ENCODE measurements at regions not wholly inside any gene's neighbourhood (a gene's known extent, or its start where the extent isn't known, plus 50 kb on each side); places are given as distances from the start of the nearest gene placed in this dataset.

DNA sequence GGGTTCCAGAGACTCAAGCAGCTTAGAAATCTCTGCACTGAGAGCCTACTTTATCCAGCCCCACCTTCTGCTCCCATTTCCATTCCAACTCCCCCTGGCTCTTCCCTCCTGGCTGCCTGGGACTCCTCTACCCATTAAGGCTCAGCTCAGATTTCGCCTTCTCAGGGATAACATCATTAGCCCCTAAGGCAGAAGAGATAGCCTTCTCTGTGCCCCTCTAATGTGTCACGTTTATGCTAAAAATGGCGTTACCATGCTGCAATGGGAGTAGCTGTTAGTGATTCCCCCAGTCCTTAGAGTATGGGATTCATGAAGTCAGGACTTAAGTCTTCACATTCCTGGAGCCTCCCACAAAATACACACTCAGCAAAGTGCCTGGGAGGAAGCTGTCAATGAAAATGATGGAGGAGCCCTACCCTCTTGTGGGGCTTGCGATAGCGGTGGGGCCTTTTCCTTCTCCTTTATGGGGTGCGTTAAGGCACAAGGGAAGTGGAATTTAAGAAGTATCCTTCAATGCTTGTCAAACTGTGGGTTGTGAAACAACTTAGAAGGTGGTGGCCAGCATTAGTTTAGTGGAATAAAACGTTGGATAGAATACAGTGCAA is 144.7 kb upstream of the COPS8 start:
- POLR2A ChIA-PET: no interaction called here
- no peak for DNase-seq
- CTCF ChIA-PET: no interaction called here
- H3K9me3 ChIP-seq (ENCODE audit: control insufficient read depth in 2 of 3, low read length in 3 of 3): no peaks in the 10 kb centered on the region
- intact Hi-C loops (cut with micrococcal nuclease): no loop called here
- peak; percentile 31 for ATAC-seq
- no peak overlapping the region for H3K27ac Mint-ChIP-seq
- H3K36me3 ChIP-seq (ENCODE audit: control insufficient read depth in 2 of 3, insufficient read depth in 3 of 3, low read length in 3 of 3): no peaks in the 10 kb centered on the region
- no peak overlapping the region for H3K4me3 Mint-ChIP-seq
- peaks cover 0 to 10% (median 0%) of the 10 kb centered on the region in 5 donors for H3K27me3 Mint-ChIP-seq
- no peaks in the 10 kb centered on the region for H3K4me1 ChIP-seq (ENCODE audit: control insufficient read depth in 2 of 2, insufficient read depth in 2 of 2, low read length in 2 of 2)
- H3K27me3 ChIP-seq (ENCODE audit: control insufficient read depth in 2 of 2, insufficient read depth in 2 of 2, low read length in 2 of 2): no peaks in the 10 kb centered on the region
- H3K4me1 Mint-ChIP-seq: peaks cover 0 to 2% (median 0%) of the 10 kb centered on the region in 7 donors
- H3K36me3 Mint-ChIP-seq: no peaks in the 10 kb centered on the region
- no peak overlapping the region for H3K4me3 ChIP-seq (ENCODE audit: low read length)
- H3K9me3 Mint-ChIP-seq: no peaks in the 10 kb centered on the region
- H3K27ac ChIP-seq (ENCODE audit: low read depth, low read length): no peak overlapping the region

DNA sequence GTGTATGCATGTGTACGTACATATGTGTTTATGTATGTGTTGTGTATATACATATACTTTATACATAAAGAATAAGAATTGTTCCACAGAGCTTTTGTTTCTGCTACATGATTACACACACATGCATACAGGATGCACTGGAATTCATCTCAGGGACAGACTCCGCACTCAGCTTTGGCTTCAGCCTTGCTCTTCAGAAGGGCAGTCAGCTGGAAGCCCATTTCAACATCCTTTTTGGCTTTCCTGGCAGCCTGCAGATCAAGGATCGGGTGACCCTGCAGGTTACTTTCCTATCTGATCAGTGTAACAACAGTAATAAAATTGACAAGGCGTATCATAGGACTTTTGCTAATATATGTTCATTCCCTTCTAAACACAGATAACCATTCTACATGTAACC is 144.1 kb upstream of the COPS8 start:
- no peak overlapping the region for H3K27ac ChIP-seq (ENCODE audit: low read depth, low read length)
- intact Hi-C loops (cut with micrococcal nuclease): no loop called here
- Mint-ChIP-seq H3K36me3 (no peaks in the 10 kb centered on the region), H3K4me3 (no peak overlapping the region), H3K4me1 (peaks cover 0 to 2% (median 0%) of the 10 kb centered on the region in 7 donors), H3K27ac (peak overlapping the region in 1 of 9 donors; percentile 18), H3K27me3 (peaks cover 0 to 10% (median 0%) of the 10 kb centered on the region in 5 donors), H3K9me3 (no peaks in the 10 kb centered on the region)
- H3K4me3 ChIP-seq (ENCODE audit: low read length): no peak overlapping the region
- no peaks in the 10 kb centered on the region for H3K9me3 ChIP-seq (ENCODE audit: control insufficient read depth in 2 of 3, low read length in 3 of 3)
- DNase-seq: no peak
- ChIA-PET POLR2A (no interaction called here), CTCF (no interaction called here)
- no peaks in the 10 kb centered on the region for H3K27me3 ChIP-seq (ENCODE audit: control insufficient read depth in 2 of 2, insufficient read depth in 2 of 2, low read length in 2 of 2)
- no peak for ATAC-seq
- no peaks in the 10 kb centered on the region for H3K4me1 ChIP-seq (ENCODE audit: control insufficient read depth in 2 of 2, insufficient read depth in 2 of 2, low read length in 2 of 2)
- H3K36me3 ChIP-seq (ENCODE audit: control insufficient read depth in 2 of 3, insufficient read depth in 3 of 3, low read length in 3 of 3): no peaks in the 10 kb centered on the region

DNA sequence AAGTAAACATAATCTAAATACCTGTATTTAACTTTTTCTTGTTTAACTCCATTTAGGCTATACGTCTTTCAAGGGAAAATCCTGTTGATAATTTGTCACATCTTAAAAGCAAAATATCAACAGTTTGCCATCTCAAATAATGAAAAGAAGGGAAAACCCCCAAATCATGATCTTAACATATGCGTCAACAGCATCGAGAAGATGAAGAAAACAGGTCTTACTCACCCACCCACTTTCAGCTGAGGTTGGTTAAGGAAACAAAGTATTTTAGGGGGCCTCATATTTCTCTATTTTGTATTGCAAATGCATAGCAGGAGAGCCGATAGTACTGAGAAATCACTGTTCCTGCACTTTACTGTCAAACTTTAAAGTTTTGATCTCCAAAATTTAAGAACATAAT is 143.1 kb upstream of the COPS8 start:
- H3K27me3 Mint-ChIP-seq: peaks cover 0 to 10% (median 0%) of the 10 kb centered on the region in 5 donors

DNA sequence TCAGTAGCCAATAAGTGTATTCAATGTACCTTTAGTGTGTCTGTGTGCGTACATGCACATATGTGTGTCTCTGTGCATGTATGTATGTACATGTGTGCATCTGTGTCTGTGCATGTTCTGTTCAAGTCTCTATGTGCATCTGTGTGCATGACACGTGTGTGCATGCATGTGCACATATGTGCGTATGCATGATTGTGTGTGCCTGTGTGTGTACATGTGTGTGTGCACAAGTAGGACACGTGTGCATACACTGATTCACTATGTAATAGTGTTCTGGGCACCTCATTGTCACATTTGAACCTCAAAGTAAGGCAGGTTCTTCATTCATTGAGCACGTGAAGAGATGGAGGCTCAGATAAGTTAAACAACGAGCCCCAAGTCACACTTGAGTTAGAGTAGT is 142.6 kb upstream of the COPS8 start:
- Histone ChIP-seq H3K27ac (ENCODE audit: low read depth, low read length) (no peak overlapping the region), H3K4me1 (ENCODE audit: control insufficient read depth in 2 of 2, insufficient read depth in 2 of 2, low read length in 2 of 2) (no peaks in the 10 kb centered on the region), H3K4me3 (ENCODE audit: low read length) (no peak overlapping the region), H3K27me3 (ENCODE audit: control insufficient read depth in 2 of 2, insufficient read depth in 2 of 2, low read length in 2 of 2) (no peaks in the 10 kb centered on the region), H3K36me3 (ENCODE audit: control insufficient read depth in 2 of 3, insufficient read depth in 3 of 3, low read length in 3 of 3) (no peaks in the 10 kb centered on the region), H3K9me3 (ENCODE audit: control insufficient read depth in 2 of 3, low read length in 3 of 3) (no peaks in the 10 kb centered on the region)
- peaks cover 0 to 8% (median 0%) of the 10 kb centered on the region in 5 donors for H3K27me3 Mint-ChIP-seq
- no peaks in the 10 kb centered on the region for H3K9me3 Mint-ChIP-seq
- ChIA-PET POLR2A (no interaction called here), CTCF (no interaction called here)
- no peak overlapping the region for H3K27ac Mint-ChIP-seq
- intact Hi-C loops (cut with micrococcal nuclease): no loop called here
- H3K4me3 Mint-ChIP-seq: no peak overlapping the region
- ATAC-seq (no peak), DNase-seq (no peak)
- H3K4me1 Mint-ChIP-seq: peaks cover 0 to 2% (median 0%) of the 10 kb centered on the region in 7 donors
- H3K36me3 Mint-ChIP-seq: no peaks in the 10 kb centered on the region

More for the DNA sequence above, 143.1 kb upstream of the COPS8 start:
- H3K4me1 Mint-ChIP-seq: peaks cover 0 to 2% (median 0%) of the 10 kb centered on the region in 7 donors
- no peaks in the 10 kb centered on the region for H3K27me3 ChIP-seq (ENCODE audit: control insufficient read depth in 2 of 2, insufficient read depth in 2 of 2, low read length in 2 of 2)
- intact Hi-C loops (cut with micrococcal nuclease): no loop called here
- no peaks in the 10 kb centered on the region for H3K9me3 ChIP-seq (ENCODE audit: control insufficient read depth in 2 of 3, low read length in 3 of 3)
- H3K9me3 Mint-ChIP-seq: no peaks in the 10 kb centered on the region
- H3K36me3 ChIP-seq (ENCODE audit: control insufficient read depth in 2 of 3, insufficient read depth in 3 of 3, low read length in 3 of 3): no peaks in the 10 kb centered on the region
- no peak overlapping the region for H3K27ac Mint-ChIP-seq
- H3K4me3 ChIP-seq (ENCODE audit: low read length): no peak overlapping the region
- POLR2A ChIA-PET: no interaction called here
- no peak overlapping the region for H3K4me3 Mint-ChIP-seq
- H3K36me3 Mint-ChIP-seq: no peaks in the 10 kb centered on the region
- H3K4me1 ChIP-seq (ENCODE audit: control insufficient read depth in 2 of 2, insufficient read depth in 2 of 2, low read length in 2 of 2): no peaks in the 10 kb centered on the region
- no peak for ATAC-seq
- no peak for DNase-seq
- CTCF ChIA-PET: no interaction called here
- no peak overlapping the region for H3K27ac ChIP-seq (ENCODE audit: low read depth, low read length)

DNA sequence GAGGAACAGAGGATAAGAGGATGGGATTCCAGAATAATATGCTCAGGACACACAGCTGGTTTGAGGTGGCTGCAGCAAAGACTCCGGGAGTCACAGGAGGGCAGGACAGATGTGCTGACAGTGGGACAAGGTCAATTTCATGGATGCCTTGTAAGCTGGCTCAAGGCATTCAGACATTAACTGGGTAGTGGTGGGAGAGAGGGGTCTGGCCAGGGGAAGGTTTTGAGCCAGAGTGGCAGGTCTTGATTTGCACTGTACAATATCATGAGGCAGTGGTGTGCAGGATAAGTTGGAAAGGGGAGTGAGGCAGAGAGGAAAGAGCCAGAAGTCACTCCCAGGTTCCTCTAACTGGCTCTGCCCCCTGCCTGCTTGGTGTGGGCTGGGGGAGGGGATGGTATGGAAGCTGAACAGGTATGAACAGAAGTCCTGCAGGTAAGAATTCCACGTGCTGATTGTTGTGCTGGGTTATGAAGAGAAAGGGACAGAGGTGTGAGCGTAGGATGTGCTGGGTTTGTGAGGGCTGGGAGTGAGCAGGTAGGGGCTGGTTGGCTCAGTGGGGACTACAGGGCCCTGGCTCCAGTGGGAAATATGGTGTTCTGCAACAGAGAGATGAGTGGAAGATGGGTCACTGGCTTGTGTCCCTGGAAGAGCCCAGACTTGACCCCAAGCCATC is 141.7 kb upstream of the COPS8 start:
- no peak overlapping the region for H3K4me3 ChIP-seq (ENCODE audit: low read length)
- no peaks in the 10 kb centered on the region for H3K9me3 ChIP-seq (ENCODE audit: control insufficient read depth in 2 of 3, low read length in 3 of 3)
- ChIA-PET CTCF (no interaction called here), POLR2A (no interaction called here)
- Mint-ChIP-seq H3K27ac (no peak overlapping the region), H3K9me3 (no peaks in the 10 kb centered on the region), H3K27me3 (peaks cover 0 to 6% (median 0%) of the 10 kb centered on the region in 5 donors), H3K4me3 (peak overlapping the region in 1 of 10 donors; percentile 42), H3K4me1 (no peaks in the 10 kb centered on the region), H3K36me3 (no peaks in the 10 kb centered on the region)
- H3K36me3 ChIP-seq (ENCODE audit: control insufficient read depth in 2 of 3, insufficient read depth in 3 of 3, low read length in 3 of 3): no peaks in the 10 kb centered on the region
- intact Hi-C loops (cut with micrococcal nuclease): no loop called here
- no peak for ATAC-seq
- no peaks in the 10 kb centered on the region for H3K4me1 ChIP-seq (ENCODE audit: control insufficient read depth in 2 of 2, insufficient read depth in 2 of 2, low read length in 2 of 2)
- no peak for DNase-seq
- no peak overlapping the region for H3K27ac ChIP-seq (ENCODE audit: low read depth, low read length)
- H3K27me3 ChIP-seq (ENCODE audit: control insufficient read depth in 2 of 2, insufficient read depth in 2 of 2, low read length in 2 of 2): no peaks in the 10 kb centered on the region

DNA sequence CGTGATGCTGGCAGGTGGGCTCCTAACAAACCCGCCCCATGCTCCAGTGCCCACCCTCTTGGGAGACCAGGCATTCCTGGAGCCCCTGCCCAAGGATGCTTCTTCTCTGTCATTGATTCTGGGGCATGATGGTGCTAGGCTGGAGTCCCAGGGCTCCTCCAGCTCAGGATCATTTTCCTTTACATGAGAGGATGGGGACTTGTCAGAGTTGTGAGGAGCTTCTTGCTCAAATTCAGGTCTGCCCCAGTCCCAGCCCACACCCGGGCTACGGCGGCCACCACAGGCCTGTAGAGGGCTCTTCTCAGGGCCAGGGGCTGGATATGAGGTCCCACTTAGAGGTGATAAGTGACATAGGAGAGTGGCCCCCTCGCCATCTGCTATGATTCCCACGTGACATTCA is 141.1 kb upstream of the COPS8 start:
- Histone ChIP-seq H3K4me1 (ENCODE audit: control insufficient read depth in 2 of 2, insufficient read depth in 2 of 2, low read length in 2 of 2) (no peaks in the 10 kb centered on the region), H3K4me3 (ENCODE audit: low read length) (no peak overlapping the region), H3K27ac (ENCODE audit: low read depth, low read length) (no peak overlapping the region), H3K9me3 (ENCODE audit: control insufficient read depth in 2 of 3, low read length in 3 of 3) (no peaks in the 10 kb centered on the region), H3K27me3 (ENCODE audit: control insufficient read depth in 2 of 2, insufficient read depth in 2 of 2, low read length in 2 of 2) (no peaks in the 10 kb centered on the region), H3K36me3 (ENCODE audit: control insufficient read depth in 2 of 3, insufficient read depth in 3 of 3, low read length in 3 of 3) (no peaks in the 10 kb centered on the region)
- CTCF ChIA-PET: interaction anchor here (0.6 kb wide), 1 partner anchor 597 kb away, joined by 3 read pairs; no protein-coding TSS in a partner anchor
- Mint-ChIP-seq H3K4me3 (no peak overlapping the region), H3K9me3 (no peaks in the 10 kb centered on the region), H3K27me3 (peaks cover 0 to 6% (median 0%) of the 10 kb centered on the region in 5 donors), H3K36me3 (no peaks in the 10 kb centered on the region), H3K4me1 (no peaks in the 10 kb centered on the region), H3K27ac (no peak overlapping the region)
- intact Hi-C loops (cut with micrococcal nuclease): no loop called here
- POLR2A ChIA-PET: no interaction called here
- DNase-seq (no peak), ATAC-seq (no peak)

DNA sequence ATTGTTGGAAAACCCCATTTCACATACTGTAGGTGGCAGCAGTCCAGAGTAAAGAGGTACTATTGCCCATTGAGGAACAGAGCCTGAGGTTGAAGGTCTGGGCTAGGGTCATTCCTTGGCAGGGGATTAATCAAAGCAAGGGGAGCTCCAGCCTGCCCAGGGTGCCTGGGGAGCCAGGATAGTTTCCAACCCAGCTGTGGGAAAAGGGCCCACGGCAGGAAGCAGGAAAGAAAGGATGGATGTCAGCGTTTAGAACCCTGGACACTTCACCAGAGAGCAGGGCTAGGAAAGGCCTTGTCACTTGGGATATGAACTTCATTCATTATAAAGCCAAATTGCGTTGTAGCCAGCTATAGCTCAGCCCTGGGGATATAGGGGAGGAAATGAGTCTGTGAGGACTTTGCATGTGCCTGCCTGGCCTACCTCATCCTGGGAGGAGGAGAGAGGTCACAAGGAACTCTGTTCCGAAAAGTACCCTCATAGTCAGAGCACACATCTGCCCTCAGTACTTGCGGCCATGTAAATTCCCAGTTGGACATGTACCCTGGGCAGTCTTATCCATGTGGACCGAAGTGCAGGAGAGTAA is 140.2 kb upstream of the COPS8 start:
- no peak overlapping the region for H3K27ac Mint-ChIP-seq
- POLR2A ChIA-PET: no interaction called here

More for the DNA sequence above, 140.2 kb upstream of the COPS8 start:
- Histone ChIP-seq H3K27me3 (ENCODE audit: control insufficient read depth in 2 of 2, insufficient read depth in 2 of 2, low read length in 2 of 2) (no peaks in the 10 kb centered on the region), H3K36me3 (ENCODE audit: control insufficient read depth in 2 of 3, insufficient read depth in 3 of 3, low read length in 3 of 3) (no peaks in the 10 kb centered on the region), H3K4me1 (ENCODE audit: control insufficient read depth in 2 of 2, insufficient read depth in 2 of 2, low read length in 2 of 2) (no peaks in the 10 kb centered on the region), H3K4me3 (ENCODE audit: low read length) (no peak overlapping the region), H3K27ac (ENCODE audit: low read depth, low read length) (no peak overlapping the region), H3K9me3 (ENCODE audit: control insufficient read depth in 2 of 3, low read length in 3 of 3) (no peaks in the 10 kb centered on the region)
- intact Hi-C loops (cut with micrococcal nuclease): no loop called here
- H3K27me3 Mint-ChIP-seq: peaks cover 0 to 6% (median 0%) of the 10 kb centered on the region in 5 donors
- H3K36me3 Mint-ChIP-seq: no peaks in the 10 kb centered on the region
- no peaks in the 10 kb centered on the region for H3K9me3 Mint-ChIP-seq
- no peaks in the 10 kb centered on the region for H3K4me1 Mint-ChIP-seq
- ATAC-seq (no peak), DNase-seq (no peak)
- CTCF ChIA-PET: no interaction called here
- no peak overlapping the region for H3K4me3 Mint-ChIP-seq
